ENCODE measurements at regions not wholly inside any gene's neighbourhood (a gene's known extent, or its start where the extent isn't known, plus 50 kb on each side); places are given as distances from the start of the nearest gene placed in this dataset.
A peak's percentile ranks its signal among the peaks of the same experiment; 100 is the strongest.

- TF ChIP-seq REST (IDR thresholded peaks at IDR 0.05; ENCODE audit: borderline replicate concordance in 1 of 2, low read depth in 1 of 2, low read length in 2 of 2), result no peak
- no peak for TF ChIP-seq RAD51 (IDR thresholded peaks at IDR 0.05; ENCODE audit: borderline replicate concordance)
- TF ChIP-seq MTA3 (CRISPR knock-in tag; IDR thresholded peaks at IDR 0.05), result no peak
- no peak for TF ChIP-seq U2AF2 (IDR thresholded peaks at IDR 0.05; ENCODE audit: low read depth, low read length)
- TF ChIP-seq ZNF558 (CRISPR knock-in tag; IDR thresholded peaks at IDR 0.05; ENCODE audit: borderline replicate concordance), result no peak
- TF ChIP-seq, protein P1, sequence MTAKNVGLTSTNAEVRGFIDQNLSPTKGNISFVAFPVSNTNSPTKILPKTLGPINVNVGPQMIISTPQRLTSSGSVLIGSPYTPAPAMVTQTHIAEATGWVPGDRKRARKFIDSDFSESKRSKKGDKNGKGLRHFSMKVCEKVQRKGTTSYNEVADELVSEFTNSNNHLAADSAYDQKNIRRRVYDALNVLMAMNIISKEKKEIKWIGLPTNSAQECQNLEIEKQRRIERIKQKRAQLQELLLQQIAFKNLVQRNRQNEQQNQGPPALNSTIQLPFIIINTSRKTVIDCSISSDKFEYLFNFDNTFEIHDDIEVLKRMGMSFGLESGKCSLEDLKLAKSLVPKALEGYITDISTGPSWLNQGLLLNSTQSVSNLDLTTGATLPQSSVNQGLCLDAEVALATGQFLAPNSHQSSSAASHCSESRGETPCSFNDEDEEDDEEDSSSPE (CRISPR knock-in tag; IDR thresholded peaks at IDR 0.05), result 0 out of 2 replicates have a peak, but pooled peaks have one; percentile 15
- TF ChIP-seq MAF1 (CRISPR knock-in tag; IDR thresholded peaks at IDR 0.05; ENCODE audit: borderline replicate concordance), result no peak
- TF ChIP-seq, protein P2, sequence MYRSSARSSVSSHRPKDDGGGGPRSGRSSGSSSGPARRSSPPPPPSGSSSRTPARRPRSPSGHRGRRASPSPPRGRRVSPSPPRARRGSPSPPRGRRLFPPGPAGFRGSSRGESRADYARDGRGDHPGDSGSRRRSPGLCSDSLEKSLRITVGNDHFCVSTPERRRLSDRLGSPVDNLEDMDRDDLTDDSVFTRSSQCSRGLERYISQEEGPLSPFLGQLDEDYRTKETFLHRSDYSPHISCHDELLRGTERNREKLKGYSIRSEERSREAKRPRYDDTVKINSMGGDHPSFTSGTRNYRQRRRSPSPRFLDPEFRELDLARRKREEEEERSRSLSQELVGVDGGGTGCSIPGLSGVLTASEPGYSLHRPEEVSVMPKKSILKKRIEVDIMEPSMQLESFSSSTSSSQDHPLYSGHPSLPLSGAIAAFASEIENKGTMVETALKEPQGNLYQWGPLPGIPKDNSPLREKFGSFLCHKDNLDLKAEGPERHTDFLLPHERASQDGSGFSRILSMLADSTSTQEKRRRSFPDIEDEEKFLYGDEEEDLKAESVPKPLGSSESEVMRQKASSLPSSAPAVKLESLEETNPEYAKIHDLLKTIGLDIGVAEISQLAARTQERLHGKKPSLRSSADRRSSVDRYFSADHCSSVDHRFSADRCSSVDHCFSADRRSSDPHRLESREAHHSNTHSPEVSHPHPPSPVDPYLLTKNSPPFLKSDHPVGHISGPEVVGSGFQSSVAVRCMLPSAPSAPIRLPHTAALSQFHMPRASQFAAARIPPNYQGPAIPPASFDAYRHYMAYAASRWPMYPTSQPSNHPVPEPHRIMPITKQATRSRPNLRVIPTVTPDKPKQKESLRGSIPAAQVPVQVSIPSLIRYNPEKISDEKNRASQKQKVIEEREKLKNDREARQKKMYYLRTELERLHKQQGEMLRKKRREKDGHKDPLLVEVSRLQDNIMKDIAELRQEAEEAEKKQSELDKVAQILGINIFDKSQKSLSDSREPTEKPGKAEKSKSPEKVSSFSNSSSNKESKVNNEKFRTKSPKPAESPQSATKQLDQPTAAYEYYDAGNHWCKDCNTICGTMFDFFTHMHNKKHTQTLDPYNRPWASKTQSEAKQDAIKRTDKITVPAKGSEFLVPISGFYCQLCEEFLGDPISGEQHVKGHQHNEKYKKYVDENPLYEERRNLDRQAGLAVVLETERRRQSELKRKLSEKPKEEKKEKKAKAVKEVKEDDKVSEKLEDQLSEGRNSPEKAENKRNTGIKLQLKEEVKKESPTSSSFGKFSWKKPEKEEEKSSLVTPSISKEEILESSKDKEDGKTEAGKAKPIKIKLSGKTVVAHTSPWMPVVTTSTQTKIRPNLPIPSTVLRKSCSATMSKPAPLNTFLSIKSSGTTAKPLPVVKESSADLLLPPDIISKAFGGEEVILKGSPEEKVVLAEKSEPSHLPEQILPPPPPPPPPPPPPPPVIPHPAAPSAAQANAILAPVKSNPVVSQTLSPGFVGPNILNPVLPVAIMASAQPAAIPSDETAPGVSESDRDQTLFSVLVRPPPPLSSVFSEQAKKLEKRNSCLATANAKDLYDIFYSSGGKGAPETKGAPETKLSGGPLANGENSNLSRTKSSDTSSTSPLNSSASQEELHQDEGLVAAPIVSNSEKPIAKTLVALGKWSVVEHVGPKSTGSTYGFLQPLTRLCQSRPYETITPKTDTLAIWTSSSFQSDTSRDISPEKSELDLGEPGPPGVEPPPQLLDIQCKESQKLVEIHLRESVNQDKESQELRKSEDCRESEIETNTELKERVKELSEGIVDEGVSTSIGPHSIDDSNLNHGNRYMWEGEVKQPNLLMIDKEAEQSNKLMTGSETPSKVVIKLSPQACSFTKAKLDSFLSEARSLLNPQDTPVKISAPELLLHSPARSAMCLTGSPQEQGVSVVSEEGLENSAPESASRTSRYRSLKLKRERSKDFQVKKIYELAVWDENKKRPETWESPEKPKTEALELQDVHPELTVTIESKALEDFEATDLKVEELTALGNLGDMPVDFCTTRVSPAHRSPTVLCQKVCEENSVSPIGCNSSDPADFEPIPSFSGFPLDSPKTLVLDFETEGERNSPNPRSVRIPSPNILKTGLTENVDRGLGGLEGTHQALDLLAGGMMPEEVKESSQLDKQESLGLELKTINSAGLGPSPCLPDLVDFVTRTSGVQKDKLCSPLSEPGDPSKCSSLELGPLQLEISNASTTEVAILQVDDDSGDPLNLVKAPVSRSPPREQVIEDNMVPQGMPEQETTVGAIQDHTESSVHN (CRISPR knock-in tag; IDR thresholded peaks at IDR 0.05), result 0 out of 2 replicates have a peak, but pooled peaks have one; percentile 75
- no peak for TF ChIP-seq RELA (CRISPR knock-in tag; IDR thresholded peaks at IDR 0.05)
- no peak; the same call in 1 of the 2 replicates for TF ChIP-seq TSC22D2 (CRISPR knock-in tag; IDR thresholded peaks at IDR 0.05; ENCODE audit: borderline replicate concordance)
Observed at GRCh38 chr17:77304746-77305473, 164.1 kb downstream of the SEC14L1 start (continued).

All from HepG2 (cell line).